ENCODE measurements at regions not wholly inside any gene's neighbourhood (a gene's known extent, or its start where the extent isn't known, plus 50 kb on each side); places are given as distances from the start of the nearest gene placed in this dataset.
"Not testable (repeated sequence)": the region's sequence is repeated elsewhere in the genome, so short reads cannot be mapped to it uniquely, and the experiment has no call there.

DNA sequence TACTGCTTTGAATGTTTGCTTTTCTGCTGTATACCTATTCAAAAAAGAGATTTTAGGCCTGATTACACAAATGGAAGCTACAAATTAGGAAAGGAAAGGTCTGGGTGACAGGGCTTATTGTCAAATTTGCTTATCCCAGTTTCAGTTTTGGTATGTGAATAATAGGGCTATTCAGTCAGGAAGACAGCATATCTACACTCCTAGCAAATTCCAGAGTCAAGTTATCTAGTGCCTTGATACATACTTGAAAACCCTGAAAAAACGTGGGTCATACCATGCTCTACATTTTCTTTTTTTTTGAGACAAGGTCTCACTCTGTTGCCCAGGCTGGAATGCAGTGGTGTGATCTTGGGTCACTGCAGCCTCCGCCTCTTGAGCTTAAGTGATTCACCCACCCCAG is 59.2 kb upstream of the CCDC180 start:
- H3K9ac ChIP-seq (ENCODE audit: insufficient read depth, low read depth, low read length); H3K27ac ChIP-seq (ENCODE audit: extremely low read length, insufficient read depth, low read length); intact Hi-C loops (cut with micrococcal nuclease; ENCODE audit: unreplicated experiment); H3K4me3 ChIP-seq (replicated peaks in 1 of 3; ENCODE audit: insufficient read depth in 1 of 3, low read depth in 2 of 3, low read length in 3 of 3); H4K20me1 ChIP-seq (ENCODE audit: insufficient read depth, low read length); H3K27me3 ChIP-seq (ENCODE audit: control insufficient read depth in 1 of 2, insufficient read depth in 2 of 2, low read length in 2 of 2); H2AFZ ChIP-seq (ENCODE audit: low read length); DNase-seq (ENCODE audit: low spot score); H3K4me2 ChIP-seq (ENCODE audit: low read depth, low read length); BruUV-seq (replicated peaks); CTCF ChIA-PET (ENCODE audit: low intra/inter-chr PET ratio, low total read pairs); POLR2A ChIA-PET; in situ Hi-C loops (cut with HindIII; ENCODE audit: extremely low pct_ligation_motif_present, low pct_unique_long_range_greater_than_20kb); H3K4me1 ChIP-seq (ENCODE audit: insufficient read depth, low read length); ATAC-seq; FAIRE-seq; H3K79me2 ChIP-seq (ENCODE audit: insufficient read depth, low read length); H3K36me3 ChIP-seq (replicated peaks in 1 of 2; ENCODE audit: control insufficient read depth in 1 of 2, insufficient read depth in 2 of 2, low read length in 2 of 2); H3K9me3 ChIP-seq (ENCODE audit: low read length): not testable (repeated sequence)
- 62% methylated on average over 2 of the region's 2 CpGs for WGBS (ENCODE audit: low lambda C conversion rate)

- Histone ChIP-seq H2AFZ (ENCODE audit: low read length) (no peak overlapping the region), H3K27ac (ENCODE audit: extremely low read length, insufficient read depth, low read length) (no peak overlapping the region), H3K27me3 (ENCODE audit: control insufficient read depth in 1 of 2, insufficient read depth in 2 of 2, low read length in 2 of 2) (no peaks in the 10 kb centered on the region), H3K9me3 (ENCODE audit: low read length) (no peaks in the 10 kb centered on the region), H3K4me2 (ENCODE audit: low read depth, low read length) (no peak overlapping the region), H3K9ac (ENCODE audit: insufficient read depth, low read depth, low read length) (no peak overlapping the region), H3K4me1 (ENCODE audit: insufficient read depth, low read length) (no peaks in the 10 kb centered on the region; the same call in 1 of the 2 replicates), H4K20me1 (ENCODE audit: insufficient read depth, low read length) (no peaks in the 10 kb centered on the region), H3K4me3 (replicated peaks in 1 of 3; ENCODE audit: insufficient read depth in 1 of 3, low read depth in 2 of 3, low read length in 3 of 3) (no peak overlapping the region), H3K36me3 (replicated peaks in 1 of 2; ENCODE audit: control insufficient read depth in 1 of 2, insufficient read depth in 2 of 2, low read length in 2 of 2) (no peaks in the 10 kb centered on the region), H3K79me2 (ENCODE audit: insufficient read depth, low read length) (peaks cover 11% of the 10 kb centered on the region)
- POLR2A ChIA-PET, result no interaction called here
- DNase-seq (ENCODE audit: low spot score), result no peak
- 97% methylated on average over 4 of the region's 4 CpGs for WGBS (ENCODE audit: low lambda C conversion rate)
- no peak for ATAC-seq
- in situ Hi-C loops (cut with HindIII; ENCODE audit: extremely low pct_ligation_motif_present, low pct_unique_long_range_greater_than_20kb) (no loop called here), intact Hi-C loops (cut with micrococcal nuclease; ENCODE audit: unreplicated experiment) (no loop called here)
- no TSS peak for BruUV-seq (replicated peaks)
- no peak for FAIRE-seq
- CTCF ChIA-PET (ENCODE audit: low intra/inter-chr PET ratio, low total read pairs), result no interaction called here
- TF ChIP-seq, protein P1, sequence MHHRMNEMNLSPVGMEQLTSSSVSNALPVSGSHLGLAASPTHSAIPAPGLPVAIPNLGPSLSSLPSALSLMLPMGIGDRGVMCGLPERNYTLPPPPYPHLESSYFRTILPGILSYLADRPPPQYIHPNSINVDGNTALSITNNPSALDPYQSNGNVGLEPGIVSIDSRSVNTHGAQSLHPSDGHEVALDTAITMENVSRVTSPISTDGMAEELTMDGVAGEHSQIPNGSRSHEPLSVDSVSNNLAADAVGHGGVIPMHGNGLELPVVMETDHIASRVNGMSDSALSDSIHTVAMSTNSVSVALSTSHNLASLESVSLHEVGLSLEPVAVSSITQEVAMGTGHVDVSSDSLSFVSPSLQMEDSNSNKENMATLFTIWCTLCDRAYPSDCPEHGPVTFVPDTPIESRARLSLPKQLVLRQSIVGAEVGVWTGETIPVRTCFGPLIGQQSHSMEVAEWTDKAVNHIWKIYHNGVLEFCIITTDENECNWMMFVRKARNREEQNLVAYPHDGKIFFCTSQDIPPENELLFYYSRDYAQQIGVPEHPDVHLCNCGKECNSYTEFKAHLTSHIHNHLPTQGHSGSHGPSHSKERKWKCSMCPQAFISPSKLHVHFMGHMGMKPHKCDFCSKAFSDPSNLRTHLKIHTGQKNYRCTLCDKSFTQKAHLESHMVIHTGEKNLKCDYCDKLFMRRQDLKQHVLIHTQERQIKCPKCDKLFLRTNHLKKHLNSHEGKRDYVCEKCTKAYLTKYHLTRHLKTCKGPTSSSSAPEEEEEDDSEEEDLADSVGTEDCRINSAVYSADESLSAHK (CRISPR knock-in tag; IDR thresholded peaks at IDR 0.05; ENCODE audit: borderline replicate concordance), result no peak
- TF ChIP-seq, protein P2, sequence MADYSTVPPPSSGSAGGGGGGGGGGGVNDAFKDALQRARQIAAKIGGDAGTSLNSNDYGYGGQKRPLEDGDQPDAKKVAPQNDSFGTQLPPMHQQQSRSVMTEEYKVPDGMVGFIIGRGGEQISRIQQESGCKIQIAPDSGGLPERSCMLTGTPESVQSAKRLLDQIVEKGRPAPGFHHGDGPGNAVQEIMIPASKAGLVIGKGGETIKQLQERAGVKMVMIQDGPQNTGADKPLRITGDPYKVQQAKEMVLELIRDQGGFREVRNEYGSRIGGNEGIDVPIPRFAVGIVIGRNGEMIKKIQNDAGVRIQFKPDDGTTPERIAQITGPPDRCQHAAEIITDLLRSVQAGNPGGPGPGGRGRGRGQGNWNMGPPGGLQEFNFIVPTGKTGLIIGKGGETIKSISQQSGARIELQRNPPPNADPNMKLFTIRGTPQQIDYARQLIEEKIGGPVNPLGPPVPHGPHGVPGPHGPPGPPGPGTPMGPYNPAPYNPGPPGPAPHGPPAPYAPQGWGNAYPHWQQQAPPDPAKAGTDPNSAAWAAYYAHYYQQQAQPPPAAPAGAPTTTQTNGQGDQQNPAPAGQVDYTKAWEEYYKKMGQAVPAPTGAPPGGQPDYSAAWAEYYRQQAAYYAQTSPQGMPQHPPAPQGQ (CRISPR knock-in tag; IDR thresholded peaks at IDR 0.05; ENCODE audit: borderline replicate concordance), result no peak
- TF ChIP-seq, protein P3, sequence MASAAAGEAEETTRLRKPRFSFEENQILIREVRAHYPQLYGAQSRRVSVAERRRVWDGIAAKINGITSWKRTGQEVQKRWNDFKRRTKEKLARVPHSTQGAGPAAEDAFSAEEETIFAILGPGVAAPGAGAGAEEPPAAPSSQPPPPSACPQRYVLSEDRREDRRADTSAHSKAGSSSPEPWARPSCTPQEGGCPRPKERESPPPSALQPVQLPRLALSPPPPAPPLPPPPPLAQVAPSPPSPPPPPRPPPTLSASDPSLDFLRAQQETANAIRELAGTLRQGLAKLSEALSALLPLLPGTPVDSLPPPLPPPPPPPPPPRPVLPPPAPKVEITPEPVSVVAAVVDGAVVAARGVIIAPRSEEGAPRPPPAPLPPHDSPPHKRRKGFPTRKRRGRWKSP (CRISPR knock-in tag; IDR thresholded peaks at IDR 0.05), result no peak
- no peak for TF ChIP-seq DPF2 (CRISPR knock-in tag; IDR thresholded peaks at IDR 0.05; ENCODE audit: borderline replicate concordance, low read depth)
- TF ChIP-seq PRPF4 (IDR thresholded peaks at IDR 0.05; ENCODE audit: low read depth, low read length, poor library complexity, severe bottlenecking), result no peak
- TF ChIP-seq SP2 (CRISPR knock-in tag; IDR thresholded peaks at IDR 0.05), result no peak
- TF ChIP-seq ZNF180 (CRISPR knock-in tag; IDR thresholded peaks at IDR 0.05; ENCODE audit: borderline replicate concordance, low read depth), result no peak
- TF ChIP-seq KDM5A (IDR thresholded peaks at IDR 0.05; ENCODE audit: borderline replicate concordance, low read length), result no peak
- TF ChIP-seq ZNF17 (CRISPR knock-in tag; IDR thresholded peaks at IDR 0.05), result no peak
- no peak for TF ChIP-seq NFIC (IDR thresholded peaks at IDR 0.05; ENCODE audit: low read length)
- TF ChIP-seq ZNF775 (CRISPR knock-in tag; IDR thresholded peaks at IDR 0.05; ENCODE audit: borderline replicate concordance), result no peak
- no peak for TF ChIP-seq PAWR (CRISPR knock-in tag; IDR thresholded peaks at IDR 0.05; ENCODE audit: borderline replicate concordance)
Measured at GRCh38 chr9:97243606-97244005, 63.9 kb upstream of the CCDC180 start.
